HG02943 (cell line): ENCODE measurements at regions not wholly inside any gene's neighbourhood (a gene's known extent, or its start where the extent isn't known, plus 50 kb on each side); places are given as distances from the start of the nearest gene placed in this dataset.

Experiments used
- ATAC-seq: cut with Tn5 transposase; IDR thresholded peaks from one replicate; pipeline ENCODE4 v1.9.1; 2021; ENCODE audit warnings: mild to moderate bottlenecking, low read depth, moderate library complexity; ENCODE audit not compliant: unreplicated experiment

DNA sequence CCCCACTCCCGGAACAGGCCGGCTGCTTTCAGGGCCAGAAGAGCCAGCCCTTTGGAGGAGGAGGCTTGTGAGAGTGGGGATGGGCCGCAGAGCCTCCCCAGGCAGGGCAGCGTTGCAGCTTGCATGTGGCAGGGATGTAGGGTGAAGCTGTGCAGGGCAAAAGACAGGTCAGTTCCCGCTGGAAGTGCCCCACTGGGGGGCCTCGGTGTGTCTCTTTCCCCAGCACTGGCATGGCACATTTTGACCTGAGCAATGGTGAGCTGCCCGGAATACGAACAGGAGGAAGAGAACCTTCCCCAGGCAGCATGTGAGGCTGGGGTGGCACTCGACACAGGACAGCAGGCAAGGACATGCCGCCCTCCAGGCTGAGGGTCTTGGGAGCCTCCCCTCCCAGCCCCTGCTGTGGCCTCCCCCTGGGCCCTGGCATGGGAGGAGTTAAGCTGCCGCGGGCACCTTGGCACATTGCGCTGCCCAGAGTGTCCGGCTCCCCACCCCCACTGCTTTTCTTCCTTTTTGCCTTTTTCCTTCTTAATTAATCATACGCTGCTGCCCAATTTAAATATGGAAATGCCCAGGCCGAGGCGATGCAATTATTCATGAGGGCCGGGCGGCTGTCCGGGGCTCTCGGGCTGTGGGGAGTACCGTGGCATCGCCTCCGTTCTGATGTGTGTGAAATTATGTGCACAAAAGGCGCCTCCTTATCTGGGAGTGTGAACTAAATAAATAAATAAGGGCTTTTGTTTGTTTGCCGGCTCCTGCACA, 76.0 kb upstream of the WNT7B start:
- ATAC-seq: no peak

GRCh38 chr22:46053563-46054090, 76.7 kb upstream of the WNT7B start:
- ATAC-seq: no peak

DNA sequence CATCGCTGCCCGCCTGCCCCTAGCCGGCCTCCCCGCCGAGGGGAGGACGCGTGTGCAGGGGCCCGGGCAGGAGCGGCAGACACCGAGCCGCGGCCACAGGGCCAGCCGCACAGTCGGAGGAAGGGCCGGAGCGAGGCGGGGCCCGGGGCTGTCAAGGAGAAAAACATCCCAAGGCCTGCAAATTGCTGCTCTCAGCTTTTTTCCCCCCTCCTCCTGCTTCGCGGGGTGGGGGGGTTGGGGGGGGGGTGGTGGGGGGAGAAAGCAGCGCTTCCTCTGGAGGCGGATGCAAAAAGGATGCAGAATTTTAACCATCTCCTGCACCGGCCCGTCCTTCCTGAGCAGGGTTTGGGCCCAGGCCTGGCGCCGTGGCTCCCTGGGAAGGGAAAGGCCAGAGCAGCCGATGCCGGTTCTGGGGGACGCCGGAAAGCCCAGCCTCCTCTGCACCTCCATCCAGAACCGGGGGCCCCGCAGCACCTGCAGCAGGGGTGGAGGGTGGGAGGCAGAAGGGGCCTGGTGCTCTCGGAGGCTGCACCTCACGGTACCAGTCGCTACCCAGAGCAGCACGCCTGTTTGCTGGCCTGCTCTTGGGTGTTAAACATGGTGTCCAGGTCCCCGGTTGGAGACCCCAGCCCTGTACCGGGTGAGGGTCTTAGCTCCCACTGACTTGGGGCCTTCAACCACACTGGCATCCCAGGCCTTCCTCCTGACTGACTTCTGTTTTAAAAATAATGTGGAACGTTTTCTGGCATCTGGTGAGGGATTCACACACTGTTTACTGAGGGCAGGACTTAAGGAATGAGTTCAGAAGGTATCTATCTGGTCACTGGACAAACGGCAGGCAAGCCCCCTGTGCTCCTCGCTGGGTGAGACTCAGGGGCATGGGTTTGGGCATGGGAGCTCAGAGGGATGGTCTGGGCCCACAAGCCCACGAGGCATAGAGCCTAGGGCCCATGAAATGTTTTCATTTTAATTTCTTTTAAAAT, 77.4 kb upstream of the WNT7B start:
- no peak for ATAC-seq

DNA sequence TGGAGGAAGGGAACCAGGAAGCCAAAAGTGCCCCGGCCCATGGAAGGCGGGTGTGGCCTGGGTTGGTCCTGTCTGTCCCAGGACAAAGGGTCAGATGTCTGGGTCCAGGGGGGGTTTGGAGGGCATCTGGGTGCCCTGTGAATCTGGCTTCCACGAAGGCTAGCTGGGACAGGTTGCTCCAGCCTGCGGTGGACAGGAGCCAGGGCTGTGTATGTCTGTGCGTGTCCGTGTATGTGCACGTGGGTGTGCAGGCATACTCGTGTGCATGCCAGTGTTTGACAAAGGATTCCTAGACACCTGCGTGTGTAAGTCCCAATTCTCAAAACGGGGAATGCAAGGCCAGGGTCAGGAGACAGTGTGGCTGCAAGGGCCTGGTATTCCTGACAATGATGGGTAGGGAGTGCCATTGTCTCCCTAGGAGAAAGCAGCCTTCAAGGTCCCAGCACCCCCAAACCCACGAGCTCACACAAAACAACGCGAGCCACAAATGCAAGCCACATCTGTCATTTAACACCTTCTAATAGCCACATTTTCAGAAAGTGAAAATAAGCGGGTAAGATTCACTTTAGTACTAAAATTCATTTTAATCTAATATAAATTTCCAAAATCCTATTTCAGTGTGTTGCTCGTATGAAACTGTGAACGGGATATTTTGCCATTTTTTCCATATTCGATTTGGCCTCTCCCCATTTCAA, 78.4 kb upstream of the WNT7B start:
- ATAC-seq: no peak

GRCh38 chr22:46055911-46056545, 79.1 kb upstream of the WNT7B start:
- no peak for ATAC-seq

DNA sequence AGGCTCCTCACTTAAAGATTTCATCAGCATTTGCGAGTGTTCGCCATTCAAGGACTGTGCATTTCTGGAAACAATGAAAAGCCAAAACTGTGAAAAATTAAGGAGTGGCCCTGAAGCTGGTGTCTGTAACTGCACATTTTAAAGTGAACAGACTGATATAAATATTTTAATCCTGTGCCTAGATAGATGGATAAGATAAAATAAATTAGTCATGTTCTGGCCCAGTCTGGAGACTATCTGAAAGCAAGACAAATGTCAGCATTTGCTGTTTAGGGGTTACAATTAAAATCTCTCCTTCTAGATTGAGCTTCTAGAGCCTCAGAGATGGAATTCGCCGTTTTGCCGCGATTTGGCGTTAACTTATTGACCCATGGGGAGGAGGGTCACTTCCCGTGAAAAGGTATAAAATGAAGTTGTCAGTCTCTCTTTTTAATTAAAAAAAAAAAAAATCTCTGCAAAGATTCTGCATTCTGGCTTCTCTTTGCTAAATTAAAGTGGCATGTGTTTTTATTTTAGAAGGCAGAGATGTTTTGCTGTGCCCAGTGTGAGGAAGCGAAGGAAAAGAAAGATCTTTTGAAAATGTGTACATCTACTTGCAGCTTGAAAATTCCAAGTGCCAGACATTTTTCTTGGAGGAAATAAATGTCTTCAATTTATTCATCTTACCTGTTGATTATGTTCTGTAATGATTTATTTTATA, 79.7 kb upstream of the WNT7B start:
- ATAC-seq: no peak

DNA sequence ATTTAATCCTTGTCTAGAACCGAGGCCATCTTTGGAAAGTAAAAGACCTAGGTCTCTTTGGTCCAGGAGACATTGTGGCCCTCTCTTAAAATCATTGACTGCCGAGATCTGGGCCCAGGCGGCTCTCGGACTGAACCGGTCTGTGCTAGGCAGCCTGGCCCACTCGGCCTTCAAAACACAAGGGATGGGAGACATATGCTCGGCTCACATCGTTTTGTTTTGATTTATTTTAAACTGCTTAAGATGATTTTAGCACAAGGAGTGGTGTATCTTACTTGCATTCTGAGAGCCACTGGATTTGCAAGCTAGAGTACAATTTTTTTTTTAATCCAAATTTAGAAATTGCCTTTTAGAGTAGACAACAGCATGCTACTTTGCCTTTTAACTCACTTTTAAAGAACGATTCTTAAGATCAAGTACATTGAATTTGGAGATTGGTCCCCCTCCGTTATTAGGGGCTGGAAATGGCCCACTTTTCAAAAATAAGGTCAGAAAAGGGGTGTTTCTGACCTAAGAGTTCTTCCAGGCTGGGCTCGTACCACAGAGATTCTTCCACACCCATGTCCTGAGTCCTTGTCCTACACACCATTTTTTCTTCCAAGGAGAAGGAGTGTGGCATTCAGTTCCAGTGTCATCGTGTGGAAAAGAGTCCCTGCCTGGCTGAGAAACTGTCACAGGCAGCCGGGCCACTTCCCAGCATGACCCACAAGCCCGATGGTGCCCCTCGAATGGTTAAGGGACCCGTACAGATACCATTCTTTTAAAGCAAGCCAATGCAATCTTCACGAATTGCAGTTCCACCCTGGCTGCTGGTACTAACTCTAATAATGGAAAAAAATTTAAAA, 80.5 kb upstream of the WNT7B start:
- no peak for ATAC-seq

DNA sequence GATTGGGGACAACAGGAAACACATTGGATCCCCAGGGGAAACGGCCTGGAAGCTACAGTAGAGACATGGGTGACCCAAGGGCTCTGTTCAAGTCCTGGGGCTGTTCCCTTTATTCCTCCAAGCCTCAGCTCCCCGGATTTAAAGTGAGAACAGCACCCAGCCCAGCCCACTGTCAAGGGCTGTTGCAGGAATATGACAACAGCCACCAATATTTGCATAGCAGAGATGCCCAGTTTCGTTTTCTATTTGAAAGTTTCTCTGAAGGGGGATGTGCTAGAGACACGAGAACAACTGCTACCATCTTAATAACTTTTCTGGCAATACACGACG, 81.1 kb upstream of the WNT7B start:
- peak; percentile 76 for ATAC-seq

- no peak for ATAC-seq
Observed at GRCh38 chr22:46058591-46059519, 81.9 kb upstream of the WNT7B start.

DNA sequence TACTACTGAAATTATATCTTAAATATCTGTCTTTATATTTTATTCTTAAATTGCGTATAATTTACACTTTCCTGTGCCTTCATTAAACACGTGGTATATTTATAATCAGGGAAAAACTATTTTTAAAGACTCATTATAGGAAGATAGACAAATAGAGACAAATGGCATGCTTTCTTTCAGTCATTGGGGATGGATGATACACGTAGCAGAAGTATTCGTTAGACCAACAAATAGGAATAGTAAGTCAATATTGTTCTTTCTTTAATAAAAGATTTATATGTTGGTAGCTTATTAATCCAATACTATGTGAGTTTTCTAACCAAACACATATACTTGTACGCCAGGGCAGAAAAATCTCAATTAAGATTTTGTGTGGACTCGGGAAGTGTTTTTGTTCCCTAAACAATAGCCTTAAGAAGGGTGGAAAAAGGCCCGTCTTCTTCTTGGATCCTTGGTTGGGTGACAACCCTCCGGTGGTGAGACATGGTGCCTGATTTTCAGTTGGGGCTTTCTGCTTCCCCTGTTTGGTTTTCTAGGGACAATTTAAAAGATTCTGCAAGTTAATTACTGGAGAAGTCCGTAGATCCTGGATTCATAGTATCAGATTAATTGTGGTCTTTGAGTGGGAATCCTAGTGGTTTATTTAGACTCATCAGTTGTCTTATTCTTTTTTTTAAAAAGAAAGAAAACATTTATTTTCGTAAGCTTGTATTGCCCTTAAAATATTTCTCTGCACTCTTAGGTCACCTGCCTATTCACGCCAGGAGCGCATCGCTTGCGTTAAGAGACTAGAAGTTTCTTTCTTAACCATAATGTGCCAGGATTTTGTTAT, 83.5 kb upstream of the WNT7B start:
- ATAC-seq: no peak

DNA sequence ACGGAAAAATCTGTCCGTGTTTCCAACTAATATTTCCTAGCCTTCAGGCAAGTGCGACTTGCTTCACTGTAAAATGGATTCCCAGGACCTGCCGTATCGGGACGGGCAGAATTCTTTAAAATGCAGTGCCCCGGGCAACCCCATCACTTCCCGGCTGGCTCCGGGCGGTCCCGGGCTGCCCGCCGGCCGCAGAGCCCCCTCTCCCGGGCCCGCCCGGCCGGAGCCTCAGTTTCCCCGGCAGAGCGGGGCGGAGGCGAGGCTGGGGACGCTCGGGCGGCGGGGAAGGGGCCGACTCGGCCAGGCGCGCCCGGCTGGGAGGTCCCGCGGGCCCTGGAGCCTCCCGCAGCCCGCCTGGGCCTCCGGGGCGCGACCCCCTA, 84.2 kb upstream of the WNT7B start:
- no peak for ATAC-seq

DNA sequence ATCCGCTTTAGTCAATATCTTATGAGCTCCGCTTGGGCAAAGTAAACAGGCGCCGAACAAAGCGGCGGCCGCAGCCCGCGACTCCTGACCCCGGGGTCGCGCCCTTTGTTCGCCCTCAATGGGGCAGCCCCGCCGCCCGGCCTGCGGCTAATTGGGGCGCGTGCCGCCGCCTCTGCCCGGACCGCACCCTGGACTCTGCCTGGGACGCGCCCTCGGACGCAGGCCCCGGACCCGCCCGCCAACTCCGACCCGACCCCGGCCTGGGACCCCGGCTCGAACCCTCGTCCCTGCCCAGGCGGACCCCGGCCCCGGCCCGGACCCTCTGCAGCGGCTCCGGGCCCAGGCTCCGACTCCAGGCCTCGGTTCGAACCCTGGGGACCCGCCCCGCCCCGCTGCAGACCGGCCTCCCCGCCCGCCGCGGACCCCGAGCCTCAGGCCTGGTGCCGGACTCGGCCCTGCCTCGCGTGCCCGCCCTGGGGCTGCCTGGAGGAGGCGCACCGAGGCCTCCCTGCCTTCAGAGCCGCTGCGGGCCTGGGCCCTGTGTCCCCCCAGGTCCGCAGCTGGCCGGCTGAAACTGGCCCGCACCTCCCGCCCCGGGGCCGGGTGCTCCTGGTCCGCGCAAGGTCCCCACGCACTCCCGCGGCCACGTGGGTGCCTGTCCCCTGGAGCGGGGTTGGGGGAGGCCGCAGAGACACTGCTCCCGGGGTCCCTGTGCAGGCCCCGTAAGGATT, 84.7 kb upstream of the WNT7B start:
- ATAC-seq: no peak

DNA sequence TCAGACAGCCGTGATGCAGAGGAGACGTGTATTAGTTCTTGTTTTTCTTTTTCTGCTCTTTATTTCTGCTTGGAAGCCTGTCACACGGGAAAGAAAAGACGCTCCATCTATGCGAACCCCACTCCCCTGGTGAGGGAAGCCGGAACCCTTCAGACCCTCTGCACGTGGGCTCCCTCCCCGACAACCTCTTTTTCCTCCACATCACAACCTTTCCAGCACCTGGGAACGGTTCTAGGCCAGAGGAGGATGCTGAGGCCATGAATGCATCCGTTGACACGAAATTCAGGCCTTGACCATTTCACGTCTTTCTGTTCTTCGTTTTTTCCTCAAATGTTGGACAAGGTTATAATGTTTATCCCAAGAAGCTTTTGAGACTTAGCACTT, 85.3 kb upstream of the WNT7B start:
- ATAC-seq: no peak

DNA sequence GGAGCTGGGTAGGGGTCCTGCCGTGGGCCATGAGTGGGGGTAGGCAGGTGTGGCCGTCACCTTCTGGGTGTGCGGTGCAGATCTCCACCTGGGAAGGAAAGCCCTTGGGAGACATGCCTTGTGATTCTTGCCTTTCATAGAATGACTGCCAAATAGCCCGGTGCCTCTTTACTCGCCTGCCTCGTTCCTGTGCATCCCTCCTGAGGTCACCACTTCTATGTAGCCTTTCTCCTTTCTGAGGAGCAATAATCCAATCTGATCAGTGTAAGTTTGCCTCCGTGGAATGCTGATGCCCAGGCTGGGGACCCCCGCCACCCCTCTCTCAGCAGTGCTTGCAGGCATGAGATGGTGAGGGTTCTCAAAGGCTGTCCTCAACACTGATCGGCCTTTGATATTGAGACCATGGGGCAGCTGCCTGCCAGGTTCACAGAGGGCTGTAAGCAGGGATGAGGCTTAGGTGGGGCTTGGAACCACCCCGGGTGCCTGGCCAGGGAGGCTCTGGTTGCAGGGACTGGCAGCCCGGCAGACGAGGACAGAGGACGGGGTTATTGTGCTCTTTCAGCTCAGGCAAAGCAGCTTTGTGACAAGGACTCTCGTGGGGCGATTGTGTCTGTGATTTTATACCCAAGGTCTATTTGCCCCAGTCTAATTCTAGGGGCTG, 86.1 kb upstream of the WNT7B start:
- no peak for ATAC-seq

GRCh38 chr22:46063846-46064227, 86.5 kb upstream of the PPARA start:
- ATAC-seq: no peak
